GM23338 (cell line): ENCODE measurements at regions not wholly inside any gene's neighbourhood (a gene's known extent, or its start where the extent isn't known, plus 50 kb on each side); places are given as distances from the start of the nearest gene placed in this dataset.

Source experiments
- ATAC-seq: fragments of 200-7000 bp; cut with Tn5 transposase; 3 replicates; pipeline ENCODE4 v1.9.1; 2020
- DNase-seq: peaks from one replicate; pipeline ENCODE4 v3.0.0-alpha.2; 2015; ENCODE audit warnings: low spot score
- H2AFZ ChIP-seq: fragments of 200-600 bp; sonication (generic); 2 replicates; pipeline ENCODE4 v1.8.0; 2016; ENCODE audit warnings: antibody characterized with exemption, mild to moderate bottlenecking, moderate library complexity
- H3F3A ChIP-seq: fragments of 200-600 bp; sonication (generic); replicated peaks from 2 replicates; pipeline ENCODE4 v1.8.0; 2017; ENCODE audit warnings: antibody characterized with exemption, mixed run types, low read depth
- H3K27ac ChIP-seq: fragments of 200-600 bp; sonication (generic); 2 replicates; pipeline ENCODE4 v1.6.1; 2016; ENCODE audit warnings: low read depth
- H3K27me3 ChIP-seq: fragments of 200-600 bp; sonication (generic); 2 replicates; pipeline ENCODE4 v1.8.0; 2016; ENCODE audit warnings: mild to moderate bottlenecking, mixed run types, moderate library complexity; ENCODE audit not compliant: insufficient read depth
- H3K36me3 ChIP-seq: fragments of 200-600 bp; sonication (generic); 2 replicates; pipeline ENCODE4 v1.8.0; 2016; ENCODE audit warnings: mild to moderate bottlenecking; ENCODE audit not compliant: insufficient read depth
- H3K4me1 ChIP-seq: fragments of 200-600 bp; sonication (generic); 2 replicates; pipeline ENCODE4 v1.8.0; 2016; ENCODE audit warnings: mild to moderate bottlenecking, moderate library complexity; ENCODE audit not compliant: insufficient read depth
- H3K4me2 ChIP-seq: fragments of 200-600 bp; sonication (generic); 2 replicates; pipeline ENCODE4 v1.7.1; 2017; ENCODE audit warnings: mixed run types
- H3K4me3 ChIP-seq: fragments of 200-600 bp; sonication (generic); 2 replicates; pipeline ENCODE4 v1.6.1; 2016; ENCODE audit warnings: mixed run types
- H3K79me2 ChIP-seq: fragments of 200-600 bp; sonication (generic); replicated peaks from 2 replicates; pipeline ENCODE4 v1.8.0; 2017; ENCODE audit warnings: mild to moderate bottlenecking; ENCODE audit not compliant: insufficient read depth
- H3K9me2 ChIP-seq: fragments of 200-600 bp; sonication (generic); 2 replicates; pipeline ENCODE4 v1.8.0; 2017; ENCODE audit not compliant: insufficient read depth
- H4K20me1 ChIP-seq: fragments of 200-600 bp; sonication (generic); replicated peaks from 2 replicates; pipeline ENCODE4 v1.8.0; 2017; ENCODE audit warnings: mild to moderate bottlenecking; ENCODE audit not compliant: insufficient read depth
- H3K27ac Mint-ChIP-seq: 2 replicates; pipeline ENCODE4 v1.8.0; 2020; ENCODE audit warnings: inconsistent platforms, mild to moderate bottlenecking, moderate library complexity, mixed read lengths
- H3K27me3 Mint-ChIP-seq: 3 replicates; pipeline ENCODE4 v1.8.0; 2022; ENCODE audit warnings: low read depth, mild to moderate bottlenecking, moderate library complexity, mixed read lengths, inconsistent platforms; ENCODE audit not compliant: insufficient read depth, poor library complexity
- H3K36me3 Mint-ChIP-seq: 3 replicates; pipeline ENCODE4 v1.8.0; 2021; ENCODE audit warnings: low read depth, mild to moderate bottlenecking, inconsistent platforms, moderate library complexity, mixed read lengths
- H3K4me1 Mint-ChIP-seq: 3 replicates; pipeline ENCODE4 v1.8.0; 2020; ENCODE audit warnings: mild to moderate bottlenecking, inconsistent platforms, mixed read lengths
- H3K4me3 Mint-ChIP-seq: 3 replicates; pipeline ENCODE4 v1.8.0; 2021; ENCODE audit warnings: moderate library complexity, mild to moderate bottlenecking, inconsistent platforms, mixed read lengths
- H3K9me3 Mint-ChIP-seq: 3 replicates; pipeline ENCODE4 v1.8.0; 2020; ENCODE audit warnings: moderate library complexity, mild to moderate bottlenecking, inconsistent platforms, mixed read lengths
- CTCF ChIP-seq, 2 experiments: fragments of 200-600 bp in 1 of 2; sonication (generic) in 1 of 2; conservative IDR thresholded peaks; 2 replicates each; pipeline versions ENCODE4 v1.5.1 to v1.6.1; 2016 to 2017; ENCODE audit warnings: antibody characterized with exemption in 2 of 2, low read depth in 2 of 2, mild to moderate bottlenecking in 2 of 2, moderate library complexity in 1 of 2
- ETS1 ChIP-seq: IDR thresholded peaks from 2 replicates; pipeline ENCODE4 v1.6.1; 2016; ENCODE audit warnings: antibody characterized with exemption
- JUNB ChIP-seq: IDR thresholded peaks from one replicate; pipeline ENCODE4 v1.6.1; 2016; ENCODE audit warnings: antibody characterized with exemption; ENCODE audit not compliant: unreplicated experiment
- NANOG ChIP-seq: IDR thresholded peaks from 2 replicates; pipeline ENCODE4 v1.6.1; 2016; ENCODE audit warnings: antibody characterized with exemption, borderline replicate concordance
- POLR2AphosphoS5 ChIP-seq: IDR thresholded peaks from 2 replicates; pipeline ENCODE4 v1.6.1; 2016; ENCODE audit warnings: antibody characterized with exemption, low read depth
- STAT1 ChIP-seq: IDR thresholded peaks from one replicate; pipeline ENCODE4 v1.6.1; 2016; ENCODE audit warnings: antibody characterized with exemption; ENCODE audit not compliant: unreplicated experiment
- ZNF462 ChIP-seq: fragments of 250-450 bp; sonication (Bioruptor Pico); IDR thresholded peaks from 2 replicates; pipeline ENCODE4 v1.5.0; 2020; ENCODE audit warnings: mild to moderate bottlenecking, moderate library complexity
- TF ChIP-seq, protein P1 (sequence below): IDR thresholded peaks from one replicate; pipeline ENCODE4 v1.6.1; 2018; ENCODE audit warnings: antibody characterized with exemption; ENCODE audit not compliant: unreplicated experiment

- TF ChIP-seq, protein P1, sequence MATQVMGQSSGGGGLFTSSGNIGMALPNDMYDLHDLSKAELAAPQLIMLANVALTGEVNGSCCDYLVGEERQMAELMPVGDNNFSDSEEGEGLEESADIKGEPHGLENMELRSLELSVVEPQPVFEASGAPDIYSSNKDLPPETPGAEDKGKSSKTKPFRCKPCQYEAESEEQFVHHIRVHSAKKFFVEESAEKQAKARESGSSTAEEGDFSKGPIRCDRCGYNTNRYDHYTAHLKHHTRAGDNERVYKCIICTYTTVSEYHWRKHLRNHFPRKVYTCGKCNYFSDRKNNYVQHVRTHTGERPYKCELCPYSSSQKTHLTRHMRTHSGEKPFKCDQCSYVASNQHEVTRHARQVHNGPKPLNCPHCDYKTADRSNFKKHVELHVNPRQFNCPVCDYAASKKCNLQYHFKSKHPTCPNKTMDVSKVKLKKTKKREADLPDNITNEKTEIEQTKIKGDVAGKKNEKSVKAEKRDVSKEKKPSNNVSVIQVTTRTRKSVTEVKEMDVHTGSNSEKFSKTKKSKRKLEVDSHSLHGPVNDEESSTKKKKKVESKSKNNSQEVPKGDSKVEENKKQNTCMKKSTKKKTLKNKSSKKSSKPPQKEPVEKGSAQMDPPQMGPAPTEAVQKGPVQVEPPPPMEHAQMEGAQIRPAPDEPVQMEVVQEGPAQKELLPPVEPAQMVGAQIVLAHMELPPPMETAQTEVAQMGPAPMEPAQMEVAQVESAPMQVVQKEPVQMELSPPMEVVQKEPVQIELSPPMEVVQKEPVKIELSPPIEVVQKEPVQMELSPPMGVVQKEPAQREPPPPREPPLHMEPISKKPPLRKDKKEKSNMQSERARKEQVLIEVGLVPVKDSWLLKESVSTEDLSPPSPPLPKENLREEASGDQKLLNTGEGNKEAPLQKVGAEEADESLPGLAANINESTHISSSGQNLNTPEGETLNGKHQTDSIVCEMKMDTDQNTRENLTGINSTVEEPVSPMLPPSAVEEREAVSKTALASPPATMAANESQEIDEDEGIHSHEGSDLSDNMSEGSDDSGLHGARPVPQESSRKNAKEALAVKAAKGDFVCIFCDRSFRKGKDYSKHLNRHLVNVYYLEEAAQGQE, result no peak
Measured at GRCh38 chr16:82391690-82392089, 221.7 kb upstream of the MPHOSPH6 start (continued).

GRCh38 chr16:82389956-82390650 is 220.1 kb upstream of the MPHOSPH6 start:
- DNase-seq, result no peak
- Mint-ChIP-seq H3K9me3 (no peaks in the 10 kb centered on the region), H3K27ac (no peak overlapping the region), H3K27me3 (peaks cover 2% of the 10 kb centered on the region), H3K4me3 (no peak overlapping the region), H3K4me1 (no peaks in the 10 kb centered on the region), H3K36me3 (no peaks in the 10 kb centered on the region)
- Histone ChIP-seq H4K20me1 (no peaks in the 10 kb centered on the region), H3F3A (no peaks in the 10 kb centered on the region), H3K36me3 (no peaks in the 10 kb centered on the region), H3K4me3 (no peak overlapping the region), H3K79me2 (no peaks in the 10 kb centered on the region), H3K4me2 (no peak overlapping the region), H2AFZ (no peak overlapping the region), H3K4me1 (no peaks in the 10 kb centered on the region), H3K27ac (no peak overlapping the region), H3K27me3 (no peaks in the 10 kb centered on the region), H3K9me2 (no peaks in the 10 kb centered on the region)
- no peak for ATAC-seq
- TF ChIP-seq CTCF (conservative IDR thresholded peaks at IDR 0.05; ENCODE audit: low read depth in 2 of 2), result no peak
- TF ChIP-seq, protein P1, result no peak
- no peak for TF ChIP-seq JUNB
- no peak for TF ChIP-seq ZNF462
- TF ChIP-seq NANOG, result no peak
- TF ChIP-seq STAT1, result no peak
- TF ChIP-seq ETS1, result no peak
- no peak for TF ChIP-seq POLR2AphosphoS5
